ENCODE measurements at regions not wholly inside any gene's neighbourhood (a gene's known extent, or its start where the extent isn't known, plus 50 kb on each side); places are given as distances from the start of the nearest gene placed in this dataset.

DNA sequence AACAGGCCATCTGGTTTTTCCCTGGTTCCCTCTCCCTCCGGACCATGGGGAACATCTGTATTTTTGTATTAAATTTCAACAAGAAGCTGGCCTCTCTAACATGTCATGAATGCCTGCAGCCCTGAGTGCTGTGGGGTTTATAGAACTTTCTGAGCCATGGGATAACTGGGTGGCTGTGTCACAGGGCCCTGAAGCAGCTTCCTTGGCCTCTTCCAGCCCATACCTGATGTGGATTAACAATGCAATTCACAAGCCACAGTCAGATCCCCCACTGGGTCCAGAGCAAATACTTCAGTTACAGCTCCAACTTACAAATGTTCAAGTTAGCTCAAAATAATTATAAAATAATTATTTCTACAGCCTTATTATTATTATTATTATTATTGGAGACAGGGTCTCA lies 307.8 kb upstream of the CELF4 start:
- peaks cover 0 to 1% of the 10 kb centered on the region in 2 donors for H3K9me3 ChIP-seq (replicated peaks in 1 of 2; ENCODE audit: control insufficient read depth in 2 of 2, insufficient read depth in 1 of 2, low read depth in 1 of 2, low read length in 2 of 2)
- H2AK5ac ChIP-seq (ENCODE audit: low read depth, low read length): no peak overlapping the region
- H3K9ac ChIP-seq (ENCODE audit: low read depth, low read length, poor library complexity): no peak overlapping the region
- H2BK12ac ChIP-seq (ENCODE audit: low read length): no peak overlapping the region
- H3K27me3 ChIP-seq (ENCODE audit: control insufficient read depth in 3 of 3, insufficient read depth in 3 of 3, low read depth in 1 of 3, low read length in 3 of 3): peaks cover 0 to 2% (median 0%) of the 10 kb centered on the region in 3 experiments
- H2BK15ac ChIP-seq (ENCODE audit: low read length): no peak overlapping the region
- no peak overlapping the region for H3K23ac ChIP-seq (ENCODE audit: low read depth, low read length, poor library complexity)
- WGBS, 2 donors (ENCODE audit: extremely low coverage in 2 of 2, insufficient read length in 2 of 2, insufficient replicate concordance in 1 of 2): no CpG with 5 or more reads among the region's 1 CpG
- H3K4me3 ChIP-seq (ENCODE audit: low read length in 2 of 2): no peak overlapping the region
- DNase-seq (ENCODE audit: low spot score): no peak
- peaks cover 0 to 9% of the 10 kb centered on the region in 2 donors for H3K4me1 ChIP-seq (ENCODE audit: control insufficient read depth in 2 of 2, insufficient read depth in 1 of 2, low read depth in 1 of 2, low read length in 2 of 2)
- H3K14ac ChIP-seq (ENCODE audit: low read length): no peak overlapping the region
- no peak overlapping the region for H2AFZ ChIP-seq (ENCODE audit: low read length)
- H3K36me3 ChIP-seq (replicated peaks in 1 of 2; ENCODE audit: control insufficient read depth in 2 of 2, insufficient read depth in 2 of 2, low read length in 2 of 2): no peaks in the 10 kb centered on the region
- no peak overlapping the region for H2BK5ac ChIP-seq (ENCODE audit: low read length)
- H3K4ac ChIP-seq (ENCODE audit: low read length): no peak overlapping the region
- H3K18ac ChIP-seq (ENCODE audit: low read length): no peak overlapping the region
- H4K91ac ChIP-seq (ENCODE audit: low read depth, low read length, poor library complexity): no peak overlapping the region
- H3K79me1 ChIP-seq (ENCODE audit: low read depth, low read length): no peaks in the 10 kb centered on the region
- no peak overlapping the region for H2BK120ac ChIP-seq (ENCODE audit: low read depth, low read length)
- no peak overlapping the region for H3K27ac ChIP-seq (replicated peaks; ENCODE audit: low read length)
- no peak overlapping the region for H3K4me2 ChIP-seq (ENCODE audit: insufficient read depth, low read length, poor library complexity, severe bottlenecking)
- H4K8ac ChIP-seq (ENCODE audit: low read depth, low read length): no peak overlapping the region

- no peak overlapping the region for H2BK15ac ChIP-seq (ENCODE audit: low read length)
- H3K4me3 ChIP-seq (ENCODE audit: low read length in 2 of 2): no peak overlapping the region
- no peak overlapping the region for H2AFZ ChIP-seq (ENCODE audit: low read length)
- no peak overlapping the region for H4K8ac ChIP-seq (ENCODE audit: low read depth, low read length)
- H3K4me1 ChIP-seq (ENCODE audit: control insufficient read depth in 2 of 2, insufficient read depth in 1 of 2, low read depth in 1 of 2, low read length in 2 of 2): peaks cover 0 to 9% of the 10 kb centered on the region in 2 donors
- H3K27me3 ChIP-seq (ENCODE audit: control insufficient read depth in 3 of 3, insufficient read depth in 3 of 3, low read depth in 1 of 3, low read length in 3 of 3): peaks cover 0 to 2% (median 0%) of the 10 kb centered on the region in 3 experiments
- H3K4me2 ChIP-seq (ENCODE audit: insufficient read depth, low read length, poor library complexity, severe bottlenecking): no peak overlapping the region
- WGBS, 2 donors (ENCODE audit: extremely low coverage in 2 of 2, insufficient read length in 2 of 2, insufficient replicate concordance in 1 of 2): no CpG with 5 or more reads among the region's 2 CpGs
- H3K27ac ChIP-seq (replicated peaks; ENCODE audit: low read length): no peak overlapping the region
- no peaks in the 10 kb centered on the region for H3K79me1 ChIP-seq (ENCODE audit: low read depth, low read length)
- H3K23ac ChIP-seq (ENCODE audit: low read depth, low read length, poor library complexity): no peak overlapping the region
- peaks cover 0 to 3% of the 10 kb centered on the region in 2 donors for H3K9me3 ChIP-seq (replicated peaks in 1 of 2; ENCODE audit: control insufficient read depth in 2 of 2, insufficient read depth in 1 of 2, low read depth in 1 of 2, low read length in 2 of 2)
- H2BK5ac ChIP-seq (ENCODE audit: low read length): no peak overlapping the region
- no peak overlapping the region for H3K18ac ChIP-seq (ENCODE audit: low read length)
- H3K14ac ChIP-seq (ENCODE audit: low read length): no peak overlapping the region
- no peak overlapping the region for H2BK12ac ChIP-seq (ENCODE audit: low read length)
- no peak overlapping the region for H3K4ac ChIP-seq (ENCODE audit: low read length)
- no peak overlapping the region for H2AK5ac ChIP-seq (ENCODE audit: low read depth, low read length)
- H4K91ac ChIP-seq (ENCODE audit: low read depth, low read length, poor library complexity): no peak overlapping the region
- no peaks in the 10 kb centered on the region for H3K36me3 ChIP-seq (replicated peaks in 1 of 2; ENCODE audit: control insufficient read depth in 2 of 2, insufficient read depth in 2 of 2, low read length in 2 of 2)
- no peak for DNase-seq (ENCODE audit: low spot score)
- no peak overlapping the region for H2BK120ac ChIP-seq (ENCODE audit: low read depth, low read length)
- H3K9ac ChIP-seq (ENCODE audit: low read depth, low read length, poor library complexity): no peak overlapping the region
These were observed 307.0 kb upstream of the CELF4 start for GRCh38 chr18:37872562-37872961.

- Histone ChIP-seq H3K14ac (ENCODE audit: low read length) (no peak overlapping the region), H4K8ac (ENCODE audit: low read depth, low read length) (no peak overlapping the region), H3K23ac (ENCODE audit: low read depth, low read length, poor library complexity) (no peak overlapping the region), H2BK5ac (ENCODE audit: low read length) (no peak overlapping the region), H3K4me2 (ENCODE audit: insufficient read depth, low read length, poor library complexity, severe bottlenecking) (no peak overlapping the region), H3K27me3 (ENCODE audit: control insufficient read depth in 3 of 3, insufficient read depth in 3 of 3, low read depth in 1 of 3, low read length in 3 of 3) (peaks cover 0 to 2% (median 0%) of the 10 kb centered on the region in 3 experiments), H3K79me1 (ENCODE audit: low read depth, low read length) (no peaks in the 10 kb centered on the region), H2BK12ac (ENCODE audit: low read length) (no peak overlapping the region), H2BK120ac (ENCODE audit: low read depth, low read length) (no peak overlapping the region), H3K36me3 (replicated peaks in 1 of 2; ENCODE audit: control insufficient read depth in 2 of 2, insufficient read depth in 2 of 2, low read length in 2 of 2) (no peaks in the 10 kb centered on the region), H3K9ac (ENCODE audit: low read depth, low read length, poor library complexity) (no peak overlapping the region), H2AK5ac (ENCODE audit: low read depth, low read length) (no peak overlapping the region), H3K27ac (replicated peaks; ENCODE audit: low read length) (no peak overlapping the region), H4K91ac (ENCODE audit: low read depth, low read length, poor library complexity) (no peak overlapping the region), H3K4me3 (ENCODE audit: low read length in 2 of 2) (no peak overlapping the region), H3K4me1 (ENCODE audit: control insufficient read depth in 2 of 2, insufficient read depth in 1 of 2, low read depth in 1 of 2, low read length in 2 of 2) (peaks cover 0 to 9% of the 10 kb centered on the region in 2 donors), H3K4ac (ENCODE audit: low read length) (no peak overlapping the region), H2AFZ (ENCODE audit: low read length) (no peak overlapping the region), H2BK15ac (ENCODE audit: low read length) (no peak overlapping the region), H3K9me3 (replicated peaks in 1 of 2; ENCODE audit: control insufficient read depth in 2 of 2, insufficient read depth in 1 of 2, low read depth in 1 of 2, low read length in 2 of 2) (peaks cover 0 to 3% of the 10 kb centered on the region in 2 donors), H3K18ac (ENCODE audit: low read length) (no peak overlapping the region)
- whole genome bisulfite sequencing, 2 donors (ENCODE audit: extremely low coverage in 2 of 2, insufficient read length in 2 of 2, insufficient replicate concordance in 1 of 2): no CpG with 5 or more reads among the region's 1 CpG
- DNase-seq (ENCODE audit: low spot score): no peak
These were observed 306.0 kb upstream of the CELF4 start for GRCh38 chr18:37871561-37871960.

DNA sequence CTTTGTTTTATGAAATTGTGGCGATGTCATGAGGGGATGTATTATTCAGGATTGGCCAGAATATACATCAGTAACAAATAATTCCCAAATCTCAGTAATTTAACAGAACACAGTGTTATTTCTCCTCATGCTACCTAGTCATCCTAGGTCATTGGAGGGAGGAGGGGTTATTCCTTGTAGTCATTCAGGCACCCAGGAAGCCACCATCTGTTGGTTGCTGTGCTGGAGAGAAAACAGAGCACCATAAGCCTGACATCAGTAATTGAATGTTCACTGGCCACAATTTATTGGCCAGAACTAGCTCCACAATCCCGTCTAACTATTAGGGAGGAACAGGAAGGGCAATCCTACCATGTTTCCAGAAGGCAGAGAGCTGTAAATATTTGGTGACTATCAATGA lies 303.5 kb upstream of the CELF4 start:
- Histone ChIP-seq H3K23ac (ENCODE audit: low read depth, low read length, poor library complexity) (no peak overlapping the region), H2AK5ac (ENCODE audit: low read depth, low read length) (no peak overlapping the region), H2BK120ac (ENCODE audit: low read depth, low read length) (no peak overlapping the region), H3K4me3 (ENCODE audit: low read length in 2 of 2) (no peak overlapping the region), H2AFZ (ENCODE audit: low read length) (no peak overlapping the region), H3K27me3 (ENCODE audit: control insufficient read depth in 3 of 3, insufficient read depth in 3 of 3, low read depth in 1 of 3, low read length in 3 of 3) (peaks cover 0 to 2% (median 0%) of the 10 kb centered on the region in 3 experiments), H3K36me3 (replicated peaks in 1 of 2; ENCODE audit: control insufficient read depth in 2 of 2, insufficient read depth in 2 of 2, low read length in 2 of 2) (no peaks in the 10 kb centered on the region), H3K27ac (replicated peaks; ENCODE audit: low read length) (no peak overlapping the region), H3K79me1 (ENCODE audit: low read depth, low read length) (no peaks in the 10 kb centered on the region), H3K4me2 (ENCODE audit: insufficient read depth, low read length, poor library complexity, severe bottlenecking) (no peak overlapping the region), H3K9me3 (replicated peaks in 1 of 2; ENCODE audit: control insufficient read depth in 2 of 2, insufficient read depth in 1 of 2, low read depth in 1 of 2, low read length in 2 of 2) (peaks cover 0 to 3% of the 10 kb centered on the region in 2 donors), H3K9ac (ENCODE audit: low read depth, low read length, poor library complexity) (no peak overlapping the region), H4K91ac (ENCODE audit: low read depth, low read length, poor library complexity) (no peak overlapping the region), H3K18ac (ENCODE audit: low read length) (no peak overlapping the region), H3K14ac (ENCODE audit: low read length) (no peak overlapping the region), H2BK15ac (ENCODE audit: low read length) (no peak overlapping the region), H4K8ac (ENCODE audit: low read depth, low read length) (no peak overlapping the region), H2BK12ac (ENCODE audit: low read length) (no peak overlapping the region), H3K4me1 (ENCODE audit: control insufficient read depth in 2 of 2, insufficient read depth in 1 of 2, low read depth in 1 of 2, low read length in 2 of 2) (peaks cover 0 to 9% of the 10 kb centered on the region in 2 donors), H2BK5ac (ENCODE audit: low read length) (no peak overlapping the region), H3K4ac (ENCODE audit: low read length) (no peak overlapping the region)
- WGBS, 2 donors (ENCODE audit: extremely low coverage in 2 of 2, insufficient read length in 2 of 2, insufficient replicate concordance in 1 of 2): no CpG with 5 or more reads among the region's 2 CpGs
- DNase-seq (ENCODE audit: low spot score): no peak

All from neuronal stem cell (in vitro differentiated cells).